ENCODE measurements at regions not wholly inside any gene's neighbourhood (a gene's known extent, or its start where the extent isn't known, plus 50 kb on each side); places are given as distances from the start of the nearest gene placed in this dataset.
A peak's percentile ranks its signal among the peaks of the same experiment; 100 is the strongest.

GRCh38 chr1:115194506-115194905 lies 105.2 kb upstream of the TSPAN2 start:
- H3K27me3 ChIP-seq (replicated peaks) = no peaks in the 10 kb centered on the region
- H3K4me3 ChIP-seq = no peak overlapping the region
- peaks cover 19% of the 10 kb centered on the region for H3K4me1 ChIP-seq (replicated peaks)
- H3K27ac ChIP-seq = no peak overlapping the region
- H3K9me3 ChIP-seq (replicated peaks) = no peaks in the 10 kb centered on the region
- no peak for DNase-seq (ENCODE audit: low read depth in 1 of 2, low spot score in 2 of 2)
- no peaks in the 10 kb centered on the region for H3K36me3 ChIP-seq

GRCh38 chr1:115193046-115193828 lies 103.9 kb upstream of the TSPAN2 start:
- Histone ChIP-seq H3K27me3 (replicated peaks) (no peaks in the 10 kb centered on the region), H3K36me3 (no peaks in the 10 kb centered on the region), H3K4me3 (no peak overlapping the region), H3K4me1 (replicated peaks) (peaks cover 19% of the 10 kb centered on the region), H3K9me3 (replicated peaks) (no peaks in the 10 kb centered on the region), H3K27ac (no peak overlapping the region)
- no peak for DNase-seq (ENCODE audit: low read depth in 1 of 2, low spot score in 2 of 2)

DNA sequence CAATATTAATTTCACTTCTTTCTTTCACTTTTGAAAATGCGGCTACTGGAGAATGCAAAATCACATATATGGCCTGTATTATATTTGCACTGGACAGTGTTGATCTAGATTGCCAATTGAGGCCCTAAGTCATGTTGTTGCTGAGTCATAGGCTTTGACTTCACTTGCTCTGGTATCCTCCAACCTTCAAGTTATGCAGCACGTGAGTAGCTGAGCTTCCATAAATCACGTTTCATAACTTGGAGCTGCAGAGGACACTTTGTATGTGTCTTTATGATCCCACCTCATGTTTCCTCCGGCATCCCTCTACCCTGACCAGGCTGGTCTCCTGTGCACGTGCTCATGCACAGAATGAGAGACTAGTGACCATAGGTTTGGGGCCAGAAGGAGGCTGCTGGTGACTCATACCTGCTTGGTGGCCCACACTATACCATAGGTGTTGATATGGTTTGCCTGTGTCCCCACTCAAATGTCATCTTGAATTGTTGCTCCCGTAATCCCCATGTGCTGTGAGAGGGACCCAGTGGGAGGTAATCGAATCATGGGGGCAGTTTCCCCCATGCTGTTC lies 103.0 kb upstream of the TSPAN2 start:
- no peak overlapping the region for H3K27ac ChIP-seq
- H3K9me3 ChIP-seq (replicated peaks) = no peaks in the 10 kb centered on the region
- H3K4me1 ChIP-seq (replicated peaks) = peaks cover 19% of the 10 kb centered on the region
- no peak overlapping the region for H3K4me3 ChIP-seq
- no peaks in the 10 kb centered on the region for H3K36me3 ChIP-seq
- no peak for DNase-seq (ENCODE audit: low read depth in 1 of 2, low spot score in 2 of 2)
- no peaks in the 10 kb centered on the region for H3K27me3 ChIP-seq (replicated peaks)

DNA sequence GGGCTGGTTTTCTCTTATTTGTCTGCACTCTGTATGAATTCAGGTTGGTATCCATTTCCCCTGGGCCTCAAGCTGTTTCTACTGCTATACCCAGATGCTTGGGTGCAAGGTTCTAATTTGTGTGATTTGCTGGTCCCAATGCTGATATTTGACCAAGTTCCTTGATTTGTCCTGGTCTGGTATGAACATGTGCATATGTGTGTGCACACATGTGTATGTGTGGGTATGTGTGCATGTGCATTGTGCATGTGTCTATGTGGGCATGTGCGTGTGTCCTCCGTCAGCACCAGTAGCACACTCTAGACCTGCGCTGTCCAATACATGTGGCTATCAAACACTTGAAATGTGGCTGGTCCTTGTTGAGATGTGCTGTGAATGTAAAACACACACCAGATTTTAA lies 102.4 kb upstream of the TSPAN2 start:
- H3K36me3 ChIP-seq = no peaks in the 10 kb centered on the region
- H3K27me3 ChIP-seq (replicated peaks) = no peaks in the 10 kb centered on the region
- no peaks in the 10 kb centered on the region for H3K9me3 ChIP-seq (replicated peaks)
- no peak overlapping the region for H3K4me3 ChIP-seq
- no peak overlapping the region for H3K27ac ChIP-seq
- H3K4me1 ChIP-seq (replicated peaks) = peaks cover 19% of the 10 kb centered on the region
- no peak for DNase-seq (ENCODE audit: low read depth in 1 of 2, low spot score in 2 of 2)

- H3K36me3 ChIP-seq = no peaks in the 10 kb centered on the region
- no peak overlapping the region for H3K4me3 ChIP-seq
- no peak for DNase-seq (ENCODE audit: low read depth in 1 of 2, low spot score in 2 of 2)
- no peaks in the 10 kb centered on the region for H3K27me3 ChIP-seq (replicated peaks)
- peaks cover 19% of the 10 kb centered on the region for H3K4me1 ChIP-seq (replicated peaks)
- H3K27ac ChIP-seq = peak overlapping the region; percentile 73
- H3K9me3 ChIP-seq (replicated peaks) = no peaks in the 10 kb centered on the region
Measured at GRCh38 chr1:115190540-115191170, 101.4 kb upstream of the TSPAN2 start.

- H3K27ac ChIP-seq = peak overlapping the region; percentile 73
Measured at GRCh38 chr1:115189814-115190539, 100.7 kb upstream of the TSPAN2 start.

GRCh38 chr1:115188680-115189395 lies 99.5 kb upstream of the TSPAN2 start:
- H3K36me3 ChIP-seq = no peaks in the 10 kb centered on the region
- no peaks in the 10 kb centered on the region for H3K27me3 ChIP-seq (replicated peaks)
- no peak for DNase-seq (ENCODE audit: low read depth in 1 of 2, low spot score in 2 of 2)
- H3K4me3 ChIP-seq = no peak overlapping the region
- H3K4me1 ChIP-seq (replicated peaks) = peaks cover 32% of the 10 kb centered on the region
- H3K9me3 ChIP-seq (replicated peaks) = no peaks in the 10 kb centered on the region
- H3K27ac ChIP-seq = peak overlapping the region; percentile 73; the same call in 1 of the 2 replicates

More at GRCh38 chr1:115189814-115190539, 100.7 kb upstream of the TSPAN2 start:
- no peaks in the 10 kb centered on the region for H3K9me3 ChIP-seq (replicated peaks)
- DNase-seq (ENCODE audit: low read depth in 1 of 2, low spot score in 2 of 2) = peak; percentile 61 to 79
- H3K36me3 ChIP-seq = no peaks in the 10 kb centered on the region
- H3K4me1 ChIP-seq (replicated peaks) = peaks cover 23% of the 10 kb centered on the region
- H3K27me3 ChIP-seq (replicated peaks) = no peaks in the 10 kb centered on the region
- H3K4me3 ChIP-seq = no peak overlapping the region

- no peak for DNase-seq (ENCODE audit: low read depth in 1 of 2, low spot score in 2 of 2)
- no peak overlapping the region for H3K4me3 ChIP-seq
- H3K9me3 ChIP-seq (replicated peaks) = no peaks in the 10 kb centered on the region
- H3K27ac ChIP-seq = no peak overlapping the region
- H3K36me3 ChIP-seq = no peaks in the 10 kb centered on the region
- peaks cover 32% of the 10 kb centered on the region for H3K4me1 ChIP-seq (replicated peaks)
- no peaks in the 10 kb centered on the region for H3K27me3 ChIP-seq (replicated peaks)
Measured at GRCh38 chr1:115186711-115187265, 97.5 kb upstream of the TSPAN2 start.

DNA sequence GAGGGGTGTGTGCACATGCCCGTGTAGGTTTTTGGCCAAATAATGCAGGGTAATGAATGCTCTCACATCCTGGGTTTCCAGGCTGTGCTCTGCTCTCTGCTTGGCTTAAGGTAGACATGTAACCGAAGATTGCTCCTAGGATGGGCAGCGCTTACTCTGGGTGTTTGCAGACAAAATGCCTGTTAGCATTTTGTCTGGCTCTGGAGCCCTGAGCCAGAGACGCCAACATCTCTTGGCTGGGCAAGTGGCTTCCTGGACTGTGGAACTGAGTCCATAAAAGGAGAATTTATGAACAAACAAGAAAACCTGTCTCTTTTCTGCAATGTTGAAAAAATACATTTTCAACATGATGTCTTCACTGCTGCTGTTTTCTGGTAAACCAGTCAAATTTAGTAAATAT lies 96.0 kb upstream of the TSPAN2 start:
- H3K36me3 ChIP-seq = no peaks in the 10 kb centered on the region
- peak overlapping the region; percentile 58 for H3K27ac ChIP-seq
- peaks cover 32% of the 10 kb centered on the region for H3K4me1 ChIP-seq (replicated peaks)
- H3K9me3 ChIP-seq (replicated peaks) = no peaks in the 10 kb centered on the region
- H3K27me3 ChIP-seq (replicated peaks) = no peaks in the 10 kb centered on the region
- no peak overlapping the region for H3K4me3 ChIP-seq
- no peak for DNase-seq (ENCODE audit: low read depth in 1 of 2, low spot score in 2 of 2)

GRCh38 chr1:115184951-115185331 lies 95.6 kb upstream of the TSPAN2 start:
- Histone ChIP-seq H3K4me3 (no peak overlapping the region), H3K27ac (peak overlapping the region; percentile 58)
- DNase-seq (ENCODE audit: low read depth in 1 of 2, low spot score in 2 of 2) = peak; percentile 52 to 70

DNA sequence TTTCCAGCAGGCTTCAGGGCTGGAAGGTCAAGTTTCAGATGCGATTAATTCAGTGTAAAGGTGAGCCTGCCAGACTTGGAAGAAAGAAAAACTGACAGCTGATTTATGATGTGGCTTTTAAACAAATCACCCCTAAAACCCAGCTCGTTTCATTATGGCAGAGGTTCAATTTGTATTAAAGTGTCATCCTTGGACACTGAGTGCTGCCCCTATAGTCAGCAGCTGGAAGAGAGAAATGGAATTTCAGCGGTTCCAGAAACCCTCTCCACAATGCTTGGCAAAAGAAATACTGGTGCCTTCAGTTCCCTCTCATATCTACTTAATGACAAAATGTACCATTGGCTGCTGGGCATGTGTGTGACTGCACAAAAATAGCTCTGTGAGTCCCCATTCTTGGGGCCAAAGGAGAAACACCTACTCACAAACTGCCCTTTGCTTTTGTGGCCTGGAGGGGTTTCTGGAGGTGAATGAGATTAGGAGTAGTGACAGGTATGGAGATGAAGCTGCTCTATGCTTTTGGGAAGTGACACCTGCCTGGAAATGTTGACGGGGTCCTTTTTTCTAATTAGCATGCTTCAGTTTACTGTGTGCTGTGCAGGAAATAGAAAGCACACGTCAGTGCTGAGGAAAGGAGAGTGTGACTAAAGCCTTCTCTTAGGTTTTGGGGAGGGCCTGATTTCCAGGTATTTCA lies 95.1 kb upstream of the TSPAN2 start:
- DNase-seq (ENCODE audit: low read depth in 1 of 2, low spot score in 2 of 2) = no peak
- peaks cover 35% of the 10 kb centered on the region for H3K4me1 ChIP-seq (replicated peaks)
- H3K27me3 ChIP-seq (replicated peaks) = no peaks in the 10 kb centered on the region
- no peaks in the 10 kb centered on the region for H3K36me3 ChIP-seq
- no peaks in the 10 kb centered on the region for H3K9me3 ChIP-seq (replicated peaks)
- no peak overlapping the region for H3K4me3 ChIP-seq
- H3K27ac ChIP-seq = peak overlapping the region; percentile 58

More at GRCh38 chr1:115184951-115185331, 95.6 kb upstream of the TSPAN2 start:
- Histone ChIP-seq H3K27me3 (replicated peaks) (no peaks in the 10 kb centered on the region), H3K9me3 (replicated peaks) (no peaks in the 10 kb centered on the region), H3K36me3 (no peaks in the 10 kb centered on the region), H3K4me1 (replicated peaks) (peaks cover 32% of the 10 kb centered on the region)

DNA sequence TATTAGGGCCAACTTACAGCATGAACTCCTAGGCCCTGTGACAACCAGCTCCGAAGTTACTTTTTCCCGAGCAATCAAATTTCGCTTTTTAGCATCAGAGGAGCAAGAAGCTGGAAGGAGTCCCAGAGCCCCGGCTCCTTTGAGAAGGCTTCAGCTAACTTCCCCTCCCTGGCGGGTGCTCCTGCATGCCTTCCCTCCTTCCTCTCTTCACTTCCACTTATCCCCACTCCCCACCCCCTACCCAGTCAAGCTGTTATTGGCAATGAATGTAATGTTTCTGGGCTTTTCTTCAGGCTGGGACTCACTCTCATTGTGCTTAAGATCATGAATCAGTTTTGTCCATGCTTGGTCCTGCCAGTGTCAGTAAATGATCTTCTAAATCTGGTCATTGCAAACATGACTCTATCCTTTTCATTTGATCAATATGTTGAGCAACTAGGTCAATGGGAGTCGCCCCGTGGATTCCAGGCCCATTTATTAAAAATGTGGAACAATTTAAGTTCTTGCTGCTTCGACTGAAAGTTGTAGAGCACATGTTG lies 94.5 kb upstream of the TSPAN2 start:
- H3K4me1 ChIP-seq (replicated peaks) = peaks cover 41% of the 10 kb centered on the region
- no peaks in the 10 kb centered on the region for H3K9me3 ChIP-seq (replicated peaks)
- DNase-seq (ENCODE audit: low read depth in 1 of 2, low spot score in 2 of 2) = no peak
- H3K4me3 ChIP-seq = no peak overlapping the region
- peak overlapping the region; percentile 58; the same call in 1 of the 2 replicates for H3K27ac ChIP-seq
- H3K27me3 ChIP-seq (replicated peaks) = no peaks in the 10 kb centered on the region
- no peaks in the 10 kb centered on the region for H3K36me3 ChIP-seq

All from SJSA1 (cell line).